Mammary epithelial cell (primary cell): ENCODE measurements at regions not wholly inside any gene's neighbourhood (a gene's known extent, or its start where the extent isn't known, plus 50 kb on each side); places are given as distances from the start of the nearest gene placed in this dataset.

Experiments
- EZH2 ChIP-seq: IDR thresholded peaks from 2 replicates; pipeline ENCODE4 v1.6.1; 2012; ENCODE audit warnings: low read length, inconsistent platforms, borderline replicate concordance
- TF ChIP-seq, protein P1 (sequence below), 2 donors: IDR thresholded peaks in 1 of 2; conservative IDR thresholded peaks in 1 of 2; 2 replicates each; pipeline ENCODE4 v1.5.1; 2011 to 2012; ENCODE audit warnings: inconsistent platforms in 2 of 2, low read length in 2 of 2, mild to moderate bottlenecking in 2 of 2, control low read depth in 1 of 2, low read depth in 1 of 2; ENCODE audit not compliant: insufficient read depth in 1 of 2; ENCODE audit errors: extremely low read depth in 1 of 2

DNA sequence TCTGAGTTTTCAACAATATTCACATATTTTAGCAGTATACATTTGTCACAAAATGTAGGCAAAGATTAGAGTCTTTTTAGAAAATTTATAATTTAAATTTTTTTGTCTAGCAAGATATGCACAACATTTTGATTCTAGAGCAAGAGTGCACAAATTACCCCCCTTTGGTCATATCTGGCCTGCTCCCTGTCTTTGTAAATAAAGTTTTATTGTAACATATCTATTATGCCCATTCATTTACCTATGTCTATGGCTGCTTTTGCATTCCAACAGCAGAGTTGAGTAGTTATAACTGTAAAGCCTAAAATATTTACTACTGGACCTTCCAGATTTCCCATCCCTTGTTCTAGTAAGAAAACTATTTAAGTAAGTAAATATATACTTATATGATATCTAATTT is 430.7 kb downstream of the EDEM1 start:
- TF ChIP-seq, protein P1, sequence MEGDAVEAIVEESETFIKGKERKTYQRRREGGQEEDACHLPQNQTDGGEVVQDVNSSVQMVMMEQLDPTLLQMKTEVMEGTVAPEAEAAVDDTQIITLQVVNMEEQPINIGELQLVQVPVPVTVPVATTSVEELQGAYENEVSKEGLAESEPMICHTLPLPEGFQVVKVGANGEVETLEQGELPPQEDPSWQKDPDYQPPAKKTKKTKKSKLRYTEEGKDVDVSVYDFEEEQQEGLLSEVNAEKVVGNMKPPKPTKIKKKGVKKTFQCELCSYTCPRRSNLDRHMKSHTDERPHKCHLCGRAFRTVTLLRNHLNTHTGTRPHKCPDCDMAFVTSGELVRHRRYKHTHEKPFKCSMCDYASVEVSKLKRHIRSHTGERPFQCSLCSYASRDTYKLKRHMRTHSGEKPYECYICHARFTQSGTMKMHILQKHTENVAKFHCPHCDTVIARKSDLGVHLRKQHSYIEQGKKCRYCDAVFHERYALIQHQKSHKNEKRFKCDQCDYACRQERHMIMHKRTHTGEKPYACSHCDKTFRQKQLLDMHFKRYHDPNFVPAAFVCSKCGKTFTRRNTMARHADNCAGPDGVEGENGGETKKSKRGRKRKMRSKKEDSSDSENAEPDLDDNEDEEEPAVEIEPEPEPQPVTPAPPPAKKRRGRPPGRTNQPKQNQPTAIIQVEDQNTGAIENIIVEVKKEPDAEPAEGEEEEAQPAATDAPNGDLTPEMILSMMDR (conservative IDR thresholded peaks at IDR 0.05 in 1 of 2, IDR thresholded peaks at IDR 0.05 in 1 of 2; ENCODE audit: extremely low read depth in 1 of 2, insufficient read depth in 1 of 2, low read depth in 1 of 2, low read length in 2 of 2): no peak
- TF ChIP-seq EZH2: no peak
